OCI-LY3 (cell line): ENCODE measurements at regions not wholly inside any gene's neighbourhood (a gene's known extent, or its start where the extent isn't known, plus 50 kb on each side); places are given as distances from the start of the nearest gene placed in this dataset.

Experiments
- EZH2phosphoT487 ChIP-seq: fragments of 200-600 bp; shearing (Covaris generic); IDR thresholded peaks from 2 replicates; pipeline ENCODE4 v1.6.1; 2018; ENCODE audit warnings: antibody characterized with exemption, mixed run types, low read depth
- TF ChIP-seq, protein P1 (sequence below): fragments of 200-600, 300-600 bp; sonication (generic); IDR thresholded peaks from 2 replicates; pipeline ENCODE4 v1.5.1; 2014; ENCODE audit warnings: antibody characterized with exemption, low read length, low read depth

DNA sequence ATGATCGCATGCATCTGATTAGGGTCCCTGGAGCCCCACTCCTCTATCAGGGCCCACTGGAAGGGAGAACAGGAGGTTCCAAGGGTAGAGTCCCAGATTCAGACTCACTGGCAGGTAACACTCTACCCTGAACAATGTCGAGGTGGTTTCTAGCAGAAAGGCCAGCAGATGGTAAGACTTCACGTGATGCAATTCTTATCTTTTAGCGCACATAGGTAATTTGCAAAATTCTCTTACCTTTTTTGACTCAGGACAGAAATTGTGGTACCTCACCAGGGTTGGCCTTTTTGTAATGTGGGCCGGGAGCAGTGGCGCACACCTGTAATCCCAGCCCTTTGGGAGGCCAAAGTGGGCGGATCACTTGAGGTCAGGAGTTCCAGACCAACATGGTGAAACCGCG lies 228.1 kb upstream of the JARID2 start:
- TF ChIP-seq EZH2phosphoT487: no peak
- TF ChIP-seq, protein P1, sequence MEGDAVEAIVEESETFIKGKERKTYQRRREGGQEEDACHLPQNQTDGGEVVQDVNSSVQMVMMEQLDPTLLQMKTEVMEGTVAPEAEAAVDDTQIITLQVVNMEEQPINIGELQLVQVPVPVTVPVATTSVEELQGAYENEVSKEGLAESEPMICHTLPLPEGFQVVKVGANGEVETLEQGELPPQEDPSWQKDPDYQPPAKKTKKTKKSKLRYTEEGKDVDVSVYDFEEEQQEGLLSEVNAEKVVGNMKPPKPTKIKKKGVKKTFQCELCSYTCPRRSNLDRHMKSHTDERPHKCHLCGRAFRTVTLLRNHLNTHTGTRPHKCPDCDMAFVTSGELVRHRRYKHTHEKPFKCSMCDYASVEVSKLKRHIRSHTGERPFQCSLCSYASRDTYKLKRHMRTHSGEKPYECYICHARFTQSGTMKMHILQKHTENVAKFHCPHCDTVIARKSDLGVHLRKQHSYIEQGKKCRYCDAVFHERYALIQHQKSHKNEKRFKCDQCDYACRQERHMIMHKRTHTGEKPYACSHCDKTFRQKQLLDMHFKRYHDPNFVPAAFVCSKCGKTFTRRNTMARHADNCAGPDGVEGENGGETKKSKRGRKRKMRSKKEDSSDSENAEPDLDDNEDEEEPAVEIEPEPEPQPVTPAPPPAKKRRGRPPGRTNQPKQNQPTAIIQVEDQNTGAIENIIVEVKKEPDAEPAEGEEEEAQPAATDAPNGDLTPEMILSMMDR: no peak
